ENCODE measurements at regions not wholly inside any gene's neighbourhood (a gene's known extent, or its start where the extent isn't known, plus 50 kb on each side); places are given as distances from the start of the nearest gene placed in this dataset.

DNA sequence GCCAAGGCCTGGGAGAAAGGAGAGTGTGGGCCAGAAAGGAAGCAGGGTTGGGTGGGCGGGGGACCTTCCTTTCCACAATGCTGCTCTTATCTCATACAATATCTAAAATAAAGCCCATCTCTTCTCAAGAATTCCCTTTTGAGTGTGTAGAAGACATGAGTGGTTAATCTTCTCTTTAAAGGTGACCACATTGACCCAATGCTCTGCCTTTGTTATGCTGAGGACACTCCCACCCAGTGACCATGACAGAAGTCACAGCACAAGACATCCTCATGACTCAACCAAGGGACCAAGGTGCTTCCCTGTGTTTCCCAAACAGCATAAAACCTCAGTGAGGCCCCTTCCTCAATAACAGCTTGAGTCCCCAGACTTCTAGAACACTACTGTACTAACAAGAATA lies 193.0 kb upstream of the ADAMTS16 start:
- no peak for DNase-seq

DNA sequence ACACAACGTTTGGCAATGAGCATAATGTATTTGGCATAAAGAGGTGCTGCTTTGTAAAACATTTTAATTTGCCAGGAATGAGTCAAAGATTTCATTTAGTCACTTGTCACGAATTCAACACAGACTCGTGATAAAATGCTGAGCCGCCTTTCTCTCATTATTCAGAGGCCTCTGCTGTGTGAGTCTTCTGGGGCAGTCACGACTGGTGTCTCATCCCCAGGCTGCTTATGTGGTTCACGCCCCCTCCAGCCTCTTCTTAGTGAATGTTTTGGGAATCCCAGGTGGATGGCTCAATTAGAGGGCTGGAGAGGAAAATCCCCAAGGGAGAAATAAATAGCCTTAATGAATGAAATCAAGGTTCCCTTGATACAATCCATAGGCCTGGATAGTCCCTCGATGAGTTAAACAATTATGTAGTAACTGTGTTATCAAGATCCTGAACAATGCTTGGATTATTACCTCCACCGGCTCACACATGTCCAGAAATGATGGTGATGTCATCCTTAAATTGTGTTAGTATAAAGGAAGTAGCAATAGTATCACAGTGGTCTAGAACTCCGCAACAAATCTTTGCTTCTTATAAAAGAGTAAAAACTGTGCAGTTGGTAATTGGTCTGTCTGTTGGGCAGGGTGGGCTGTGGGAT lies 192.1 kb upstream of the ADAMTS16 start:
- no peak for DNase-seq

DNA sequence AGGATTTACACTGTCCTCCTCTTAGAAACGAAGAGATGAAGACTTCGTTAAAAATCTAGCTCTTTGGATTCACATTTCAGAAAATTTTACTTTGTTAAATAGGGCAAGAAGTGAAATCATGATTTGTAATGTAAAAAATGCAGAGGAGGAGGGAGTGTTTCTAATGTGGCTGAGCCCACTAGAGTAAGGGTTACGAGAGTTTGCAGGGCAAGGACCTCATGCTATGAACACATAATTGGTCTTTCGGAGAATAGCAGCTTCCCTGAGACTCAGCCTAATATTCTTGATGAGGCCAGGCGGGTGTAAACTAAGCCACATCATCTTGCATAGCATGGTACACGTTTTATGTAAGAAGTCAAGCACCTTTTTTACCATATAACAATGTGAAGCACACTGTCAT lies 191.0 kb upstream of the ADAMTS16 start:
- DNase-seq, result no peak

DNA sequence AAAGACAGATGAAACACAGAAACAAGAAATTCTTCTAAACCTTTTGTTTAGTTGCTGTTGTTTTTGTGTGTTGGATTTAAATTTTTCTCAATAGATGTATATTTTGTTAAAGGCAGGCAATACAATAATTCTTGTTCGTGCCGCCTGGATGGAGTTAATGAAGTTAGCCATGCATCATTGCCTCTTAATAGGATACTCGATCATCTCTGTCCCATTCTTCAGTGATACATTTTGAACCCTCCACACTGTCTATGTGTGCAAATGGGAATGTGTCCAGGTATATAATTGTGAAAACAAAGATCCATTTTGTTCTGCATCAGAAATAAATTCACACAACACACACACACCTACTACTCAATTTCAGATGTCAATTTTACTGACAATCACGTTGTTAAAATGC lies 186.6 kb upstream of the ADAMTS16 start:
- DNase-seq, result no peak

DNA sequence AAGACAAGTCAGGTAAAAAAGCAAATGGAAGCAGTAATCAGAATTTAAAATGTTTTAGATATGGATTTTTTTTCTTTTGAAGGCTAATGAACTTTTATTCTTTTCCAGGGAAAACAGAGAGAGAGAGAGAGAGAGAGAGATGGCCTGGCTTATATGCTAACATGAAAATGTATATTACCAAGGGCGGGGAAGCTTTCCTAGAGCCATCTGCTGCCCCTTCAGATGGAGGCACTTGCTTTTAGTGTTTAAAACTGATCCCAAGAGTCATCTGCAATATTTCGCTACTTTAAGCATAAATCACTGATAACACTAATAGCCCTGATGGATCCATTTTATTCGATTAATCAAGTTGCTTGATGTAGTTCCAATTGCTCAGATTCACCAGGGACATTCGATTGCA lies 186.1 kb upstream of the ADAMTS16 start:
- no peak for DNase-seq

DNA sequence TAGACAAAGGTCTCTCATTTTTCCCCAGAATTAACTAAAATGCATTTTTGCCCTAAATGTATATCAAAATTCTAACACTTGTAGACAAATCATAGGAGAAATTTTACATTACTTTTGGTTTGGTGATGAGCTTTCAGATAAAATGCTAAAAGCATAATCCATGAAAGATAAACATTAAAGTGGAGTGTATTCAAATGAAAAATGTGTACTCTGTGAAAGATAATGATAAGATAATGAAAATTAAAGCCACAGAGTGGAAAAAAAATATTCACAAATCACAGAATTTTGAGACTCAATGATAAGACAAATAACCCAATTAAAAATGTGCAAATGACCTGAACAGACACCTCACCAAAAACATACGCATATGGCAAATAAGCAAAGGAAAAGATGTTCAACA lies 176.9 kb upstream of the ADAMTS16 start:
- DNase-seq, result no peak

DNA sequence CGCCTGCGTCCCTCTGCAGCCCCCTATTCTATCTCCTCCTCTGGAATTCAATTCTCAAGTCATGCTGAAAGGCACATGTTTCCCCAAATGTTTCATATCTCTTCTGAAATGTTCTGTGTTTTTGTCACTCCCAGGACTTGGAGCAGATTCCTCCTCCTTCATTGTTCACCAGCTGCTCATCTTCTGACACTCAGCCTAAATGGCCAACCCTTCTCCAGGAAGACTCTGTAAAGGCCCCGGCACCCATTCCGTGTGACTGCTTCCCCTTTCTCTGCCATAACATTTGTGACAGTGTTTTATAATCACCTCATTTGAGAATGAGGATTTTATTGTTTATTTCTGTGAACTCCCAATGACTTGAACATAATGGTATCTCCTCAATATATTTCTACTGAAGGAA lies 170.8 kb upstream of the ADAMTS16 start:
- DNase-seq, result no peak

DNA sequence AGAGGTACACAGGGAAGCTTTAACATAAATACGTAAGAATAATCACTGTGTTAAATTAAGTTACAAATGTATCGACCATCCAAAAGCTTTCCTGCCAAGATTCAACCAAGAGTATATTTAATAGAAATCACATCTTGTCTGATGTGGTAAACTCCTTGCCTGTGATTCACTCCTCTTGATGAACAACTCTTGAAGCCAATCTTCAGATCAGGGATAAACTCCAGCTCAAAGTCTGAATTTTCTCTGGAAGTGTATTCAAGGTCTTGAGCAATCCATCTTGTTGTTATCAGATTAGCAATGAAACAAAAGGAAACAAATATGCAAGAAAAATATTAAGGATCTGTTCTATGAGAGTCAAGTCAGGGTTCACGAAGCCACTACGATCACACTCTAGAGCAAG lies 170.0 kb upstream of the ADAMTS16 start:
- DNase-seq, result no peak

DNA sequence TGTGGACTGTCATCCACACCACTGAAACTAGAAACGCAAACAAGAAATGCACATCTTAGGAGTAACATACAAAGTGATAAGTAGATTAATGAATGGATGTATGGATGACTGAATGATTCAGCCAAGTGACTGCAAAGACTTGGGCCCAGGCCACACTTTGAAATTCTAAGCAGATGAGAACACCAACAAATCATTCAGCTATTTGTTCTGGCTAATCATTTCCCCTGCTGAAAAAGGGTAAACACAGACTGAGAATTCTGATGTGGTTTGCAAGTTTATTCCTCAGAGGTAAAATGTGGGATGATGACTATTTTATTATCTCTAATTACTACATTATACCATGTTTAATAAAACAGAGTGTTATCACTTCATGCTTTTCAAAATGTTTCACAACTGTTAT lies 163.2 kb upstream of the ADAMTS16 start:
- DNase-seq, result no peak

DNA sequence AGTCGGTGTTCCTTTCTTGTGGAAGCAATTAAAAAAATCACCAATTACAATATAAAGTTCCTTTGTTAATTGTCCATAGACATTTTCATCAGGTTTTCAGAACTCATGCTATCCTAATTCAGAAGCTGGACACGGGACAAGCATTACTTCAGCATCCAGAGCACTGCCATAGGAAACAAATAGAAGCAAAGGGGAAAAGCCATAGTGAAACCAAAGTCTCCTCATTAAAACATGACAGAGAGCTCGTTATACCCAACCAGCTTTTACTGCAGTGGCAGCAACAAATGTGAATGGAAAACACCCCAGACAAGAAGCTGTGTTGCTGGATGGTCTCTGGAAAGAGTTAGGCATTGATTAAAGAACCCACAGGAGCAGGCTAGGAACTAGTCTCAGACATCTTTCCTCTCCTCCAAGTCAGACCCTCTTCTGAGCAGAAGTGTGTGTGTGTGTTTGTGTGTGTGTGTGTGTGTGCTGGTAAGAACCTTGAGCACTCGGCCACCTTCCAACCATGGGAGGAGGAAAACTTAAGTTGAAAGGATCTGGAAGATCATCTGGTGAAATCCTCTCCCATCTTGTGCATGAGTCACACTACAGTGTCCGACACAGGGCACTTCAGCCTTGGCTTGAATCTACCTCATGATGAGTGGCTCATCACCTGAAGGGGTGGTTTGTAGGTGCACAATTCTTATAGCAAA lies 162.6 kb upstream of the ADAMTS16 start:
- no peak for DNase-seq

DNA sequence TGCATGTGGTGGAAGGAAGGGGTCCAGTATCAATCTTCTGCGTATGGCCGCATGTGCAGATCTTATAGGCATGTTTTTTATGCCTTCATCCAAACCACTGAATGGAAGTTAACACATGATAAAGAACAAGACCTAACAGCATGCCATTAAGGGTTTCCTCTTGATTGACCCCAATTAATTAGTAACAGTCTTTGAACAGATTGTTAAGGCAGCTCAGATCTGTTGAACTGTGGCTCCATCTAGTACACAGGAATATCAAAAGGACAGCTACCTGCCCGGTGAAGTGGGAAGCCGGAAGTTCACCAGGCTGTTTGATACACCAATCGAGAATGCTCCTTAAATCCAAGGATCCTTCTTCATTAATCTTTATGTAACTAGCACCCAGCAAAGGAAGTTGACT lies 159.9 kb upstream of the ADAMTS16 start:
- DNase-seq, result no peak

DNA sequence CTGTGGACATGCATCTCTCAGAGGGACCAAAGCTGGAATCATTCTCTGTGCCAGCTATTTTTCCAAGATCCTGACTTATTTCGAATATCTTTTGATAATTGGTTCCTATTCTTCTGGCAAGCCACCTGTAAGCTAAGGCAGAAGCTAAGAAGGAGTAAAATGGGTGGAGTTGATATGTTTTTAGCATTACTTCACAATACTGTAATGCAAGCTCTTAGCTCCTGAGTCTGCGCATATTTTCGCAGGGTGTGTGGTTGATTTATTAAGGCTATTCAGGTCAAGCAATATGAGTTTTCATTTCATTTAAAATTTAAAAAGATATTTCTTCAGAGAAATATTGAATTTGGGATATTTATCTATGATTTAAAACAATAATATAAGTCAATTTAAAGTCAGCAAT lies 158.5 kb upstream of the ADAMTS16 start:
- DNase-seq, result no peak

DNA sequence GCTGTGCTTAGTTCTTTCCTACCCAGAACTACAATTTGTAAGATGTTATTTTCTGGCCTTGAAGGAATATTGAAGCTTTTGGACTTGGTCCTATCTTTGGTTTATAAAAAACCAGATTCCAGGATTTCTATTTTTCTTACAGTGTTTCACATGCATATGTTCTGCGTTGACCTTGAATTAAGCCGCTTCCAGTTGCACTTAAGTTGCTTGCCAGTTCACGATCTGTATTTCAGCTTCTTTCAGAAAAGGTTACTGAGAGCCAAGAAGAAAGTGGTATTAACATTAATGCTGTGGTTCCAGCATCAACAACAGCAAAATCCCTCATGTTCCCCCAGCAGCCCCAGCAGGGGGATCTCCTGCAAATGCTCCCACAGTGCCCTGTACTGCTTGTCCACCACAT lies 156.4 kb upstream of the ADAMTS16 start:
- DNase-seq, result no peak

DNA sequence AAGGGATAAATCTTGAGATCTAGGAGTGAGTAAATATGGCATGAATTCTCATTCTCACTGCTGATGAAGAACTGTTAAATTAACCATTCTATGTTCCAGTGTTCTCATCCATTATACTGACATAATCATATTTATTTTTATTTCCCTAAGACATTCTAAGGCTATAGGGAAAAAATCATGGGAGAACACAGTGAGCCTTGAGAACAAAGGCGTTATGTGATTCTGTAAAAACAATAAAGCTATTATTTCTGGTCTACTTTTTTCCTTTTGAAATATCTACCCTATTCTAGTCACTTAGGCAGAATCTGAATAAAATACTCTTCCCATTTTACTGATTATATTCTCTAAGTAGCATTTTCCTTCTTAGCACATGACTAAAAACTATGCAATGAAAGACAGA lies 155.7 kb upstream of the ADAMTS16 start:
- no peak for DNase-seq

DNA sequence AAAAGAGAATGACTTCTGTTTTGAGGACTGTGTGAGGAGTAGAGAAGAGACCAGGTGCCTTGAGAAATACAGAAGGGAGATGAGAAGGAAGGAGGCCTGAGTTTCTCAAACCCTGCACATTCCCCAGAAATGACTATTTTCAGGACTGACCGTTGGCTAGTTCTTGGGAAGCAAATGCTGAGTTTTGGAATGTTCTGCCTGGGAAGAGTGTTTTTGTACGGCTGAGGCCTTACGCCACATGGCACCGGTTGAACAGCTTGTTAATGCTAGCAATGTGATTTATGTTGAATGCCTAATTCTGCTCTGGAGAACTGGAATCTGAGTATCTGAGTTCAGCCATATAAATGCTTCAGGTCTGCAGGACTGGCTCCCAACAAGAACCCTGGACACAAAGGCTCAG lies 152.7 kb upstream of the ADAMTS16 start:
- DNase-seq, result no peak

DNA sequence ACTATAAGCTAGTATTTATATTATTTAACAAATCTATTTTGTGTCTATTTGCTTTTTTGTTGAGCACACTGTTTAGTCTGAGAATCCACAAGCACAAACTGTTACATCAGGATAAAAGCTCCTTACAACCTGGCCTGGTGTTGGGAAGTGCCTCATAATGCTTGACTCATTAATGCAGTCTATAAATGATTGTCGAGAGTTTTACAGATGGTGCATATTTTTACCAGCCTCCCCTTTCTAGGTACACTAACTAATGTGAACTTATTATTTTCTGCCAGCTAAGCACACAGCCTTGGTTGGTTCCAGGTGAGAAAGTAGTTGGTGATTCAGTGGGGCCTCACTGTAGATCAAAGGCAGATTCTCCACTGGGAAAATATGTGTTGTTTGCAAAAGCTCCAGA lies 151.0 kb upstream of the ADAMTS16 start:
- peak; percentile 67 for DNase-seq

DNA sequence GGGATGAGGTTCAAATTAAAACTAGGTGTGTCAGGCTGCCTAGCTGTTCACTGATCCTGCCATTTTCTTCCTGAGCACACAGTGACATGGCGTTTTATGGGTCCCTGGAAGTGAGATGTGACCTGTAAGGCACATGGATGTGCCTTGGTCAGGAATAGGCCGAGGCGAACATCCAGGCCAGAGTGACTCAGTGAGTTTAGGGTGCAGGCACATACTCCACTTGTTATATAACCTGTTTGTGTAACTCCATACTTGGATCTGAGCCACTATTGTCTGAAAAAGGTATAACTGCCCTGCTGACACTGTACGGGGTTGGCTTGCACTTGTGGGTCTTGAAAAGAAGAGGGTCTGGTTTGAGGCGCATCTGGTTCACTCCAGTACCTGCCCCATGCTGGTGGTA lies 150.1 kb upstream of the ADAMTS16 start:
- DNase-seq, result no peak

DNA sequence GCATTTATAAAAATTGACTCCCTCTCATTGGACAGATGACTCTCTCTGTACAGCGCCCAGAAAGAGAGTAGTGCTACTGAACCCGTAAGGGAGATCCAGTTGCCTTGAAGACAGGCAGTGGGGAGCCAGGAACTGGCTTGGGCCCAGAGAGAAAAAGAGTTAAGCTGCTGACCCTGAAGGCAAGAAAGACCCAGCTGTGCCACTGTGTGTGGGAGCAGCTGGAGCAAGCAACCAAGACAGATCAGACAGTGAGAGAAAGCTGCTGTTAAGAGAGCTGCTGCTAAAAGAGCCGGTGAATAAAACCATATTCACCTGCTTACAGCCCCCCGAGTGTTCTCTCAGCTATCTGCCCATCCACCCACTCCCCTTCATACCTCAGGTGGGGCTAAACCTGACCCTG lies 149.7 kb upstream of the ADAMTS16 start:
- no peak for DNase-seq

DNA sequence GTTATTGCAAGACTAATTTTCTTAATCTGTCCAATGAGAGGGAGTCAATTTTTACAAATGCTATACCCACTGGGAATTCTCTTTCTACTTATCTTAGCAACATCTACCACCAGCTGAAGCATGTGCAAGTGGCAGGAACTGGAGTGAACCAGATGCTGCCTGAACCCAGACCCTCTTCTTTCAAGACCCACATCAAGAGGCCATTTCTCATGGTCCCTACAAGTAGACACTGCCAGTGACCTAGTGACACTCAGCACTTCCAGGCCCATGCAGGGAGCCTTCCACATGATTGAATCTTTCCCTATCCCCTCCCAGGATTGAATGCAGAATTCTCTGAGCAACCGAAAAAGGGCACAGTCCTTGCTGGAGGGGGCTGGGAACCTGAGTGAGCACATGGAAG lies 148.2 kb upstream of the ADAMTS16 start:
- DNase-seq, result no peak

DNA sequence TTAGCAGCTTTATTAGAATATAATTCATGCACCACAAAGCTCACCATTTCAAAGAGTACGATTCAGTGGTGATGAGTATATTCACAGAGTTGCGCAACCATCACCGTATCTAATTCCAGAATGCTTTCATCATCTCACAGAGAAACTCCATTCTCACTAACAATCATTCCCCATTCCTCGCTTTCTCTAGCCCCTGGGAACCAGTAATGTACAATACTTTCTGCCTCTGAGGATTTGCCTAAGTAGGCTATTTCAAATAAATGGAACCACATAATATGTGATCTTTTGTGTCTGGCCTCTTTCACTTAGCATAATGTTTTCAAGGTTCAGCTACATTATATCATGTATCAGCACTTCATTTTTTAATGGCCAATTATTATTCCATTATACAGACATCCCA lies 145.1 kb upstream of the ADAMTS16 start:
- no peak for DNase-seq

DNA sequence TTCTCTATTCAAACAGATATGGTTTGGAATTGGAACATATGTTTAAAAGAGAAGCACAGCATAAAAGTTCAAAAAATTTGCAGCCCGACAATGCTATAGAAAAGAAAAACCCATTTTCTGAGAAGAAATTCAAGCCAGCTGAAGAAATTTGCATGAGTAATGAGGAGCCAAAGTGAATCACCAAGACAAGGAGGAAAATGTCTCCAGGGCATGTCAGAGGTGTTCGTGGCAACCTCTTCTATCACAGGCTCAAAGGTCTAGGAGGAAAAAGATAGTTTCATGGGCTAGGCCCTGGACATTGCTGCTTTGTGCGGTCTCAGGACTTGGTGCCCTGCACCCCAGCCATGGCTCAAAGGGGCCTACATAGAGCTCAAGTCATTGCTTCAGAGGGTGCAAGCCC lies 134.8 kb upstream of the ADAMTS16 start:
- DNase-seq, result no peak

DNA sequence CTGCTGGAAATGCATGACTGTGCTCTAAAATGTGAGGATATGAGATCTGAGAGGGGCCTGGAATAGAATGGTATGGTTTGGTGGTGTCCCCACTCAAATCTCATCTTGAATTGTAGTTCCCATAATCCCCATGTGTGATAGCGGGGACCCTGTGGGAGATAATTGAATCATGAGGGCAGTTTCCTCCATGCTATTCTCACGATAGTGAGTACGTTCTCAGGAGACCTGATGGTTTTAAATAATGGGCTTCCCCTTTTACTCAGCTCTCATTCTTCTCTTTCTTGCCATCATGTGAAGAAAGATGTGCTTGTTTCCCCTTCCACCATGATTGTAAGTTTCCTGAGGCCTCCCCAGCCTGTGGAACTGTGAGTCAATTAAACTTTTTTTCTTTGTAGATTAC lies 133.6 kb upstream of the ADAMTS16 start:
- DNase-seq, result no peak

DNA sequence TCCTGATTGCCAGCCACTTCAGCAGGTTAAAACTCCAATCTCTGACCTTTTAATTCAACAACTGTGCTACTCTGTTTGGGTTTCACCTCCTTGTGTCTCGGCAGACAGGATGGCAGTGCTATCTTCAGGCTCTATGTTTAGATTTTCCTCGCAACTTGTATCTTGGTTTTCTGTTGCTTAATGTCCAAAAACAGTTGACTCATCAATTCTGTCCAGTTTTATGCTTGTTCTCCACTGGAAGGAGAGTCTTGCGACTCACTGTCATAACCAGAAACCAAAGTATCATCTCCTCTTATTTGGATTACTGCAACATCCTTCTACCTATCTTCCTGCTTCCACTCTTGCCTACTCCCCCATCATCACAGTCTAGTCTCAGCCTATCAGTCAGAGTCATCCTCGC lies 130.9 kb upstream of the ADAMTS16 start:
- DNase-seq, result no peak

DNA sequence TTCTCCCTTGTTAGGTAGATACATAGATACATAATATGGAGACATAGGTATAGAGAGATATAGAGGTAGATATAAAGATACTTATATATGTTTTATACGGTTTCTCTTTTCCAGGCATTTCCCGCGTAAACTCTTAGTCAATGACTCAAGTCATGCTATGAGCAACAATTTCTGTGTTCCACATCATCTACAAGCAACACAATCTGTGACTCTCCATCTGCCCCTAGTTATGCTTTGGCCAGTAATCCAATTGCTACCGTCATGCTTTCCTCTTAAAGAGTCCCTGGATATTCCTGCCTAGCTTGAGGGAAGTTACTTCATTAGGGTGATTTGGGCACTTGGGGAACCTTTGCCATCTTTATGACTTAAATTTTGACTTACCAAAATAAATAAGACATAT lies 129.0 kb upstream of the ADAMTS16 start:
- DNase-seq, result no peak

Data from left kidney (tissue), 1 donor.